Peyer's patch (tissue), 4 donors: ENCODE measurements at regions not wholly inside any gene's neighbourhood (a gene's known extent, or its start where the extent isn't known, plus 50 kb on each side); places are given as distances from the start of the nearest gene placed in this dataset.

Experiments
- CTCF ChIP-seq, 6 experiments: fragments of 450-650 bp in 4 of 6; fragments of 200-600 bp in 2 of 6; sonication (generic) in 1 of 6; IDR thresholded peaks; one replicate each; pipeline ENCODE4 v1.5.1; 2017 to 2019; ENCODE audit warnings: antibody characterized with exemption in 6 of 6, mild to moderate bottlenecking in 3 of 6, moderate library complexity in 1 of 6
- POLR2A ChIP-seq, 2 donors: fragments of 450-650 bp; IDR thresholded peaks; one replicate each; pipeline ENCODE4 v1.5.1; 2017; ENCODE audit warnings: antibody characterized with exemption in 2 of 2, mild to moderate bottlenecking in 2 of 2, moderate library complexity in 2 of 2

DNA sequence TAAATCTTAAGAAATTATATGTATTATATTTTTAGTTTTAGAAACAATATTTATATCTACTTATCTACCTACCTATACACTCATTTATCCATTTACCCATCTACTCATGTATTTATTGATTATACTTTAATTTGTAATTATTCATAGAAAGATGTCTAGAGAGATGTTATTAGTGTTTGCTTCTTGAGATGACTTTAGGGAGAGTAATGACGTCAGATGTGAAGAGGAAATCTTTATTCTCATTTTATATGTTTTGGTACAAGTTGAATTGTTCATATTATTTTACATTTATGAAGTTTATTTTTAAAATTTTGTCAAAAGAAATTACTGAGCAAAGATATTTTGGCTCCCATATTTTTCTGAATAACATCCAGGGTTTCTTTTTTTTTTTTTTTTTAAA is 271.3 kb upstream of the SLC8A1 start:
- TF ChIP-seq CTCF (IDR thresholded peaks at IDR 0.05) (no peak), POLR2A (IDR thresholded peaks at IDR 0.05) (no peak)
